ENCODE measurements at regions not wholly inside any gene's neighbourhood (a gene's known extent, or its start where the extent isn't known, plus 50 kb on each side); places are given as distances from the start of the nearest gene placed in this dataset.
"Not testable (repeated sequence)": the region's sequence is repeated elsewhere in the genome, so short reads cannot be mapped to it uniquely, and the experiment has no call there.

DNA sequence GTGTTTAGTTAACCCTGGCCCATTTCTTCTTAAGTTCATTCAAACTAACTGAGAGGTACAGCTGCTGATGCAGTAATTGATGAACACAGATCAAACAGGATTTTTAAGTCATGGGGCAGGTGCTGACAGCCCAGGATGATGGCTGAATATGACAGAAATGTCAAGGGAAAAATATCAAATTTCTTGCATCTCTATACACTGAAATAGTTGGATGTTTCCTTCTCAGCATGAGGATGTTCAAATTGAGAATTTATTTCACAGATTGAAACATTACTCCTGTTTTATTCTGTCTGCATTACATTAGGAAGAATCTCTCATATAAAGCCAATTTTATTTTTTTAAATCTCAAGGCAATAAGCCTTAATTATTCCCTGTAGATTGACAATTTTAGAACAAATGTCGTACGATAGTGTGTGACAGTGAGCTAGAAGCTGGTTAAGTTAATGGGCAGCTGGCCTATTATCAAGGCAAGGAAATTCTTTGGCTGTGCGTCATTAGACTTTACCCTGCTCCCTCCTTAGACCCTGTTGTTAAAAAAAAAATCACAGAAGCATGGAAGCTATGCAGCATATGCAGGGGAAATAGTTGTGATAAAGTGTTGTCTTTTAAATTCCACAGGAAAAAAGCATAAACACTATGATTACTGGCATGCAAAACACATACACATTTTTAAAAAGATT lies 183.8 kb upstream of the KCNMB2 start:
- DNase-seq (ENCODE audit: low spot score): no peak

- no peak for DNase-seq (ENCODE audit: low spot score)
Observed at GRCh38 chr3:178353006-178353694, 183.1 kb upstream of the KCNMB2 start.

- no peak for DNase-seq (ENCODE audit: low spot score)
Observed at GRCh38 chr3:178359728-178360127, 176.5 kb upstream of the KCNMB2 start.

DNA sequence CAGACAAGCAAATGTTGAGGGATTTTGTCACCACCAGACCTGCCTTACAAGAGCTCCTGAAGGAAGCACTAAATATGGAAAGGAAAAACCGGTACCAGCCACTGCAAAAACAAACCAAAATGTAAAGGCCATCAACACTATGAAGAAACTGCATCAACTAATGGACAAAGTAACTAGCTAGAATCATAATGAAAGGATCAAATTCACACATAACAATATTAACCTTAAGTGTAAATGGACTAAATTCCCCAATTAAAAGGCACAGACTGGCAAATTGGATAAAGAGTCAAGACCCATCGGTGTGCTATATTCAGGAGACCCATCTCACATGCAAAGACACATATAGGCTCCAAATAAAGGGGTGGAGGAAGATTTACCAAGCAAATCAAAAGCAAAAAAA lies 173.2 kb upstream of the KCNMB2 start:
- DNase-seq (ENCODE audit: low spot score): not testable (repeated sequence)

GRCh38 chr3:178367817-178368617 lies 168.2 kb upstream of the KCNMB2 start:
- DNase-seq (ENCODE audit: low spot score): no peak

DNA sequence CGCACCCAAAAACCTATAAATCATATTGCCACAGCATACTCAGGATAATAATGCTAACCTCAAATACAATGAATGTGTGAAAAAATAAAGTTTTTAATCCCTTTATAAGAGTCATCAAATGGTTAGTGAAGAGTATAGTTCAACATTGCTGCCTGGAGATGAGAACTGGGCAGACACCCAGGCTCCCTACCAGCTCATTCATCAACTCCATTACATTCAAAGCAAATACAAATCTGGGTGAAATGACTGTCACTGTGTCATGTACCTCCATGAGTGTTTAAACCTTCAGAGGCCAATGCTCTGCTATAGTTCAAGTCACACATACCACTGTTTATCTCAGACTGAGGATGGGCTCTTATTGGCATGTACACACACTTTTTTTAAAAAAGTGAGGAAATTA lies 167.2 kb upstream of the KCNMB2 start:
- DNase-seq (ENCODE audit: low spot score): no peak

- DNase-seq (ENCODE audit: low spot score): no peak
Observed at GRCh38 chr3:178369811-178370210, 166.4 kb upstream of the KCNMB2 start.

DNA sequence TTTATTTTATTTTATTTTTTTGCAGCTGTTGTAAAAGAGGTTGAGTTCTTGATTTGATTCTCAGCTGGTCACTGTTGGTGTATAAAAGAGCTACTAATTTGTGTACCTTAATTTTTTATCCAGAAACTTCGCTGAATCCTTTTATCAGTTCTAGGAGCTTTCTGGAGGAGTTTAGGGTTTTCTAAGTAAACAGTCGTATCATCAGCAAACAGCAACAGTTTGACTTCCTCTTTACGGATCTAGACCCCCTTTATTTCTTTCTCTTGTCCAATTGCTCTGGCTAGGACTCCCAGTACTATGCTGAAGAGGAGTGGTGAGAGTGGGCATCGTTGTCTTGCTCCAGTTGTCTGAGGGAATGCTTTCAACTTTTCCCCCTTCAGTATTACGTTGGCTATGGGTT lies 165.8 kb upstream of the KCNMB2 start:
- no peak for DNase-seq (ENCODE audit: low spot score)

GRCh38 chr3:178381555-178381954 lies 154.7 kb upstream of the KCNMB2 start:
- DNase-seq (ENCODE audit: low spot score): no peak

DNA sequence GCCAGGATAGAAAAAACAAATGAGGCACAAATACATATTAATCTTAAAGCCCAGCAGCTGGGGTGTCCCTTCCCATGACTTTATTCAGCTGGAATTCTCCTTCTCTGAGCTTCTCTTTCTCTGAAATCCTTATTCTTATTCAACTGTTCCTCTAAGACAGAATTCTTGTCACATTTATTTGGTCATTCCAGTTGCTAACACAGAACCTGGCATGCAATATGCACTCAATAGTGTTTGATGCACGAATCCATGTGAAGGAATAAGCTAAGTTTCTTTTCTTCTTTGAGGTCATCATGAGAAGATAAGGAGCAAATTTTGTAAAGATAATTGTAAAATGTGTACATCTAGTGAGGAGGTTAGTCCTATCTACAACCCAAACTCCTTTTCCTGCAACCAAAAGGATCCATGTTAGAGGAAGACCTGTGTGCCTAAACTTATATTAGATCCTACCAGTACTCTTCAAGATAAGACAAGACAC lies 154.2 kb upstream of the KCNMB2 start:
- no peak for DNase-seq (ENCODE audit: low spot score)

DNA sequence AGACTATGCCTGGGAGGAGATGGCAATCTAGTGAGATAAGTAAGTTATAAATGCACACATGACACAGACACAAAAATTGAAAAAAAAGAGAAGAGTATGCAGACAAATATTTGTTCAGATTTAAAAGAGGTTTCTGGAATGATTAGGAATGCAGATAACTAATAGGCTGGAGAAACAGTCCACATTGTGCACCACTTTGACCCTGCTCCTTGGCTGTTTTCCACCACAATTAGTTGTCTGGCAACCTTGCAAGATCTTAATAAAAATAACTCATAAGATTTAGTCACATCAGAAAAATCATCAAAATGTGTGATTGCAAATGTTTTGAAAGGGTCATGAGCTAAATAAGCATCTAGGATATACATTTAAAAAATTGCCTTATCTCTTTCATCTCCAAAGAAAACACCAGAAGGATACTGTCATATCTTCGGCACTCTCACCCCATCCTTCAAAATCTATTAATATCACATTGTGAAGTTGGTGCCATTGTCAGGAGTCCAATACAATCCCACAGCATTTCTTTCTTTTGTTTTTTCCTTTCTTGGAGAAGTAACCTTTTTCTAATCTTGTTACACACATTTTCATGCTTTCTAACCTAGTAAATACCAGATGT lies 153.7 kb upstream of the KCNMB2 start:
- no peak for DNase-seq (ENCODE audit: low spot score)

DNA sequence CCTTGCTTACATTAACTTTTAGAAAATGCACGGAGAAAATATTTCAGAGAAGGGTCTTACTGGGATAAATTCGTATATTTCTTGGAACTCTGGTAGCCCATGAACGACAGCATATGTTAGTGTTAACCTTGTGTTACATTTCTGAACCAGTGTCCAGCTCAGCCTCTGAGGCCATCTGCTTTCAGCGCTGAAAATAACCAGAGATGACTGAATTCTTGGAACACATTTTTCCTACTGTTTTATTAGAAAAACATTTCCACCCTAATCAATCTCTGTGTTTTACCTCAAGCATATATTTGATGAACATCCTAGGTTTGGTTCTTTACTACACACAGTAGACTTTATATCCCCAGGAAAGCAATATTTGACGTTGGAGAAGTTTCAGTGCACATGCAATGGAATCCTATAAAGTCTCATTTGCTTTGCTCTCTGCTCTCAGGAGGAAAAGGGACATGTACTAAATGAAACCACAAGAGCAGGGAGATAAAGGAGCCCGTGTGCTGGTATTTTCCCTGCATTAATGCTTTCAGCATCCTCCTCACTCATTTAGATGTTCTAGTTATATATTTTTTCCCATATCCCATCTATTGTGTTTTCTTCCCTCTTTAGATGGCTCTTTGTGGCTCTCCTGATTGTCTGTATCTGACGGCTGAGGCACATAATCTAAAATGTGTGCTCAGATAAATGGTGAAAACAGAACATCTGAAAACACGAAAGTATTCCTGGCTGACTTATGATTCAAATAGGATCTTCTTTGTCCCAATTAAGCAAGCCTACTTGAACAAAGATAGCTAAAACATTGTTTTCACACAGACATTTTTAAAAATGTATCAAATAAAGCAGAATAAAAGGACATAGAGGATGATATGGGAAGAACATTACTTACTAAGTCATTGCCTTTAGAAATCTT lies 151.7 kb upstream of the KCNMB2 start:
- DNase-seq (ENCODE audit: low spot score): no peak

DNA sequence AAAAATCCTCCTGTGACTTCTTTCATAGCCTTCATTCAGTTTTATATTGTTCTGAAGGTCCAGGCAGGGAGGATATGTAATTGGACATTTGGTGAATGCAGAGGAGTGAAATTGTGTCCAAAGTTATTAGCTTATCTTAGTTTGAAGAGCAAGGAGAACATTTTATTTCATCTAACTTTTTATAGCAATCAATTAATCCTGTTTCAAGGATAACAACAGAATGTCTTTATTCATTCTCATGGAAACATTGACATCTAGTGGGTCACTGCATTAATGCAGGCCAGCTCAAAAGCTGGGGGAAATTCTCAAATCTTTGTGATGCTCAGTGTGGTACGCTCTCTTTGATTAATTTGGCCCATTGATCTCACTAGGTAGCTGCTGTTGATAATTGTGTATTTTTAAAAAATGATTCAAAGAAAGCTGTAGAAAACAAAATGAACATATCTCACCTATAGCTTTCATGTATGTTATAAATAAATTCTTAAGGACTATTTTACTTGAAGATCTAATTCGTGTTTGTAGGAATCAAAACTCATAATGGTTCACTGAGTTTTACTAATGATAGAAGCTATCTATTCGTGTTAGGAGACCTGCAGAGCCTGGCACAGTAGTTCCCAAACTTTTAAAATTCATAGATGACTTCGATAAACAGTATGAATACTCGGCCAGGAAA lies 150.8 kb upstream of the KCNMB2 start:
- DNase-seq (ENCODE audit: low spot score): peak; percentile 57

DNA sequence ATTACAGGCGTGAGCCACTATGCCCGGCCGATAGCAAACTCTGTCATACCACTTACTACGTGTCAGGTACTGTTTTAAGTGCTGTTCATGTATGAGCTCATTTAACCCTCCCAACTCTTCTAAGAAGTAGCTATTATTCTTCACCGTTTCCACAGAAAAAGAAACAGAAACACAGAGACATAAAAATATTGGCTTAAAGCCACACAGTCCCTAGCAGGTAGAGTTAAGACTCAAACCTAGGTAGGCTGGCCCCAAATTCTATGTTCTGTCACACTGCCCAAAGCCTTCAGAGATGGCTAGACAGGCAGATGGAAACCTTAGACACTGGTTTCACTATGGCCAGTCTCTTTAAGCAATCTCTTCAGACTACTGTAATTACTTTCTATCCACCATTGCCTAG lies 149.8 kb upstream of the KCNMB2 start:
- DNase-seq (ENCODE audit: low spot score): no peak

DNA sequence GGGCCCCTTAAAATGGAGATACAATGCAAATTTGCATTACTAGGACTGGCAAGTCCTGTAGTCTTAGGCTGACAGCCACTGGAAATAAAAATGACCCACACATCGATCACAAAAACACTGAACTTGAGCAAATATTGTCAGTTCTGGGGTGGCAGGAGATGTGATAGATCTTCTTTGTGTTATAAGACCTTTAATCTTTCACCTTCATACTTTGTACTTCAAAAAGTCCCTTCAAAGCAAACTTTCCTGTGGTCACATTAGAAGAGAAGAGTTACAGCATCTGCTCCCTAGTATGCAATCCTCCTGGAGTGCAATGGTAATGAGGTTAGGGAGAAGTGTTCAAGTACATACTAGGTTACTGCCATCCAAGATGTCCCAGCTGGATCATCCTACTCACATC lies 149.4 kb upstream of the KCNMB2 start:
- no peak for DNase-seq (ENCODE audit: low spot score)

DNA sequence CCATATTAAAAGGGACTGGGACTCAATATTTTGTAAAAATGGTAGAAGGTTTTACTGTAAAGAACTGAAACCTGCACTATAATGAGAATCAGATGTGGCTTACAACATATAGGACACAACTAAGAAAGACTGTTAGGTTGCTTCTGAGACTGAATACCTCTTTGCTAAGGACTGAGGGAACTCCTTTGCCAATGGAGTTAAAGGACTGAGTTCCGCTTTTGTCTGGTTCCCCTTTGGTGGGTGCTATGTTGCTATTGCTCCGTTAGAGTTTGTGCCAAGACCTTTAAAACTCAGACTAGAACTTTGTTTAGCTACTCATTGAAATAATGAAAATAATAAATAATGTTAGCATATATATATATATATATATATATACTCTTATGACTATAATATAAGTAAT lies 147.8 kb upstream of the KCNMB2 start:
- DNase-seq (ENCODE audit: low spot score): no peak

- DNase-seq (ENCODE audit: low spot score): no peak
Observed at GRCh38 chr3:178389258-178389657, 147.0 kb upstream of the KCNMB2 start.

DNA sequence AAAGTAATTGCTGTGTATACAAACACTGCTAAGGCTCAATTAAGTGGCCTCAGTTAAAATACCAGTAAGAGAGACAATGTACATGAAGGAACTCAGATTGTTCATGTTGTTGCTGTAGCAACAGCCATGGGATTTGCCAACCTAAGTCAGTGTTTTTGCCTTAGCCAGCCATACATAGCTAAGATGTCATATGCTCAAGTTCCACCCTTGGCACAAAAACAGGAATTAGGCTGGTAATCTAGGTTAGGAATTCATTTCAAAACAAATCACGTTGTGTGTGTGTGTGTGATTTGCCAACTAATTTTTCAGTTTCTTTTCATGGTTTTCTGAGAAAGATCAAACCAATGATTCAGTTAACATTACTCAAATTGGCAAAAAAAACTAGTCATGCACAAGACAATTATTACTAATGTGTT lies 143.7 kb upstream of the KCNMB2 start:
- DNase-seq (ENCODE audit: low spot score): no peak

DNA sequence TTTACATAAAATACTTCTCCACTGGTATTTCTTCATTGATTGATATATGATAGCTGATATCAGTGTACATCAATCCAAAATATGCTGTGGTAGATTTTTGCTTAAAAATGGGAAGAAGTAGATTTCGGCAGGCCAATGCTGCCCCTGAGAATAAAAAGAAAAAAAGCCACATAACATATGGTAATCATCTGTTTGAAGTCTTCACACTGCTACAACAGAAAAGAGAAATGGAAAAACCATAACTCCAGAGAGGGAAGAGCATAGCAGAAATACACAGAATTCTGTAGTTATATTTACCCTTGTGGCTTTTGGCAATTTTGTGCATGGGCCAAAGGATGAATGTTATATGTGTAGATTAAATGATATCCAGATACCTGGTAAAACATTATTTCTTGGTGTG lies 143.1 kb upstream of the KCNMB2 start:
- DNase-seq (ENCODE audit: low spot score): no peak

- DNase-seq (ENCODE audit: low spot score): no peak
Observed at GRCh38 chr3:178393824-178394223, 142.4 kb upstream of the KCNMB2 start.

- DNase-seq (ENCODE audit: low spot score): no peak
Observed at GRCh38 chr3:178396318-178396717, 139.9 kb upstream of the KCNMB2 start.

Data from NAMALWA (cell line).